ENCODE measurements at regions not wholly inside any gene's neighbourhood (a gene's known extent, or its start where the extent isn't known, plus 50 kb on each side); places are given as distances from the start of the nearest gene placed in this dataset.

GRCh38 chr15:26477044-26477443 is 295.8 kb downstream of the GABRB3 start:
- no peak for DNase-seq (ENCODE audit: low read depth)

GRCh38 chr15:26475554-26475953 is 297.3 kb downstream of the GABRB3 start:
- no peak for DNase-seq (ENCODE audit: low read depth)

DNA sequence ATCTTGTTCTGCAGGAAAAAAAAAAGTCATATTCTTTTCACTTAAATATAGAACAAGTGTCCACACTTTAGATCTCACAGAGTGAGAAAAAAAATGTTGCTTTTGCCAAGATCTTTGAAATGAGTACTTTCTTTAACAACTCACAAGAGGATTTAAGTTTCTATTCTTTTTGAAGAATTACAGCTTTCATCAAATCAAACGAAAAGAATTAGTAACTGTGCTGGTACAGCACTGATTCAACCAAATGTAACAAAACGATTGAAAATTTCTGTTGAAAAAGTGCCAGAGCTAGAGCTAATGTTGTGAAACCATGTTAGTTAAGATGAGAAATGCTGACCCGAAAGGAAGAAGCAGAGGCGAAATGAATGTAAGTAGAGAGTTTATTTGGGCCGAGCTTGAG is 300.2 kb downstream of the GABRB3 start:
- no peak for DNase-seq (ENCODE audit: low read depth)

GRCh38 chr15:26461847-26462608 is 310.8 kb downstream of the GABRB3 start:
- no peak for DNase-seq (ENCODE audit: low read depth)

DNA sequence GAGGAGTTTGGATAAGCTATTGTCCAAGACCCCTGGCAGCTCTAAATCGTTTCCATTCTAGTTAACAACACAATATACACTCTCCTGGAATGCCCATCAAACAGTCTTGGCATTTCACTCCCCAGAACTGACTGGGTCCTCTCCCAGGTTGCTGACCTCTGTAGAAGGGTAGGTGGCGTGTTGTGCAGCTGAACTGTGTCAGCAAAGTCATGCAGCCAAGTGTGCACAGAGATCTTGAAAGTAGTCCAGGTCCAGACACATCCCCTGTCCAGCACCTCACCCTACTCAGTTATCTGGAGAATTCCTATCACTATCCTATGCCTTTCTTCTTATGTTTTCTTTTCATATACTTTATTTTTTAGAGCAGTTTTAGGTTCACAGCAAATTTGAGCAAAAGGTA is 312.7 kb downstream of the GABRB3 start:
- no peak for DNase-seq (ENCODE audit: low read depth)

GRCh38 chr15:26455828-26456227 is 317.0 kb downstream of the GABRB3 start:
- no peak for DNase-seq (ENCODE audit: low read depth)

DNA sequence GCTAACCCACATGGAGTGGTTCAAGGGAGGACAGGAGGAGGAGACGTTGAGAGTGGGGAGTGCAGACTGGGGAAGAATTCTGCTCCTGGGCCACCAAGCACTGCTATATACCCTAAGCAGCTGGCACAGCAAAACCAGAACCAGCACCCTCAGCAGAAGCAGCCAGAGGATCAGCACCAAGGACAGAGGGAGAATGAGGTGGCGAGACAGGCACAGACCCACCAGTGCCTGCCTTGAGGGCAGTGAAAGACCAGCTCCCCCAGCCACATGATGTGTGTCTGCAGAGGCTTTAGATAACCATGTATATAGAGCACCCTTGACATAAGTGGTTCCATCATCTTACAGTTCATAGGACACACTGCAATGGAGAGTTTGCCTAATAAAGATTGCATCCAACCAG is 319.0 kb downstream of the GABRB3 start:
- no peak for DNase-seq (ENCODE audit: low read depth)

GRCh38 chr15:26451995-26452394 is 320.9 kb downstream of the GABRB3 start:
- no peak for DNase-seq (ENCODE audit: low read depth)

GRCh38 chr15:26449291-26449690 is 323.6 kb downstream of the GABRB3 start:
- no peak for DNase-seq (ENCODE audit: low read depth)

DNA sequence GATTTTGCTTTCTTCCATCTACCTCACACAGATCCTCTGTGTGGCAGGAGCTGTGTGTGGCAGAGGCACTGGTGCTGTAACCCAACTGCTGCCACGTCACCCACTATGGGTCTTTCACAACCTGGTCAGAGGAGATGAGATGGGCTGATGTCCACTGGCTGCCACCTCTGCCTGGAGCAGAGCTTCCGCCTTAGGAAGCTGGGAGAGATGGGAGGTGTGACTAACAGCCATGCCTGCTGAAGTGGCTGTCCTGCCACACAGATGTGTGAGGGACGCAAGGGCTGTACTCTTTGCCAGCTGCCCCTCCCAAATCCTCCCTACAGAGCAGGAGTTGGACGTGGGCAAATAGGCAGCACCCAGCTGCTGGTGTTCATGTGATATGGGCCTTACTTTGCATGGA is 329.5 kb downstream of the GABRB3 start:
- no peak for DNase-seq (ENCODE audit: low read depth)

GRCh38 chr15:26442680-26443079 is 330.2 kb downstream of the GABRB3 start:
- DNase-seq (ENCODE audit: low read depth), result no peak

GRCh38 chr15:26439681-26440080 is 333.2 kb downstream of the GABRB3 start:
- no peak for DNase-seq (ENCODE audit: low read depth)

DNA sequence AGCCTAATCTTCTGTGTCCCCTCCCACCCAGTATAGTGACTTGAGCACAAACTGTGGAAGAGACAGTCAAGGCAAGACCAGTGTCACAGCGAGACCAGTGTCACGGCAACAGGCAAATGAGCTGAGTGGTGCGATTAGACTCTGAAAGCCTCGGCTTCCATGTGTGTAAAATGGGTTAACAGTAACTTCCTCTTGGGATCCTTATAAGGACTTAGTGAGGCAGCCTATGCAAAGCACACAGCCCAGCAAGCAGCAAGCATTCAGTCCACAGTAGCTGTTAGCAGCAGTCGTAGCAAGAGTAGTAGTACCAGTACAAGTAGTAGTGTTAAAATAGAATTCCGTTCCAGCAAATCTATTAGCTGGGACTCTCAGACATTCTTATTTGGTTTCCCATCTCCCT is 334.1 kb downstream of the GABRB3 start:
- no peak for DNase-seq (ENCODE audit: low read depth)

DNA sequence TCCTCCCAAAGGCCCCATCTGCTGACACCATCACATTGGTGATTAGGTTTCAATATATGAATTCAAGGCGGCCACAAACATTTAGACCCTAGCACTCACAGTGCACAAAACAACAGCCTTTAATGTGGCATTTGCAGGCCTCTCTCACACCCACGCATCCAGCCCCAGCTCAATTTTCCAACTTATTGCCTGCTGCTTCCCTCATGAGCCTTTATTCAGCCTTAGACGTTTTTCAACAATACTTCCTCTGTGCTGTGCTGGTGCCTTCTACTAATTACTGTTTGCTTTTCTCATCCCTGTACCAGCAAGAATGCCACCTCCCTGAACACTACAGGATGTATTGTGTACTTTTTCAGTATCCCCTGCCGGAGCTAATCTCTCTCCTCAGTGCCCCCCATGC is 334.6 kb downstream of the GABRB3 start:
- DNase-seq (ENCODE audit: low read depth), result no peak

GRCh38 chr15:26433818-26434217 is 339.0 kb downstream of the GABRB3 start:
- DNase-seq (ENCODE audit: low read depth), result no peak

GRCh38 chr15:26433060-26433459 is 339.8 kb downstream of the GABRB3 start:
- no peak for DNase-seq (ENCODE audit: low read depth)

DNA sequence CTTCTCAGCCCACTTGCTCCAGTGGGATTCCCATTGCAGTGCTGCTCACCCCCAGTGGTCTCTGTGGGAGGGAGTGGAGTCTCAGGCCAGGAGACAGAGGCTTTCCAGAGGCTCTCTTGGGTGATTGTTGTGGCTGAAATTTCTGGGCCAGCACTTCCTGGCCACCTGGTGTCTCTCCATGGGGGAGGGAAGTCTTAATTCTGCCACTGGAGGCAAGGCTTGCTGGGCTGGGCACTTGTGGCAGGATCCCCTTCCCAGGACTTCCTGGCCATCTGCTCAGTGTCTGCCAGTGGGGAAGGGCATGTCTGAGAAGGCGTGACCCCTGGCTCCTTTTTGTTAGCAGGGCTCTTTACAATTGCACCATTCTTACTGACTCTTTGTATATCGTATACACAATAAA is 351.8 kb downstream of the GABRB3 start:
- no peak for DNase-seq (ENCODE audit: low read depth)

- no peak for DNase-seq (ENCODE audit: low read depth)
Observed at GRCh38 chr15:26395624-26396023, 377.2 kb downstream of the GABRB3 start.

- DNase-seq (ENCODE audit: low read depth), result no peak
Observed at GRCh38 chr15:26394801-26395200, 378.1 kb downstream of the GABRB3 start.

- no peak for DNase-seq (ENCODE audit: low read depth)
Observed at GRCh38 chr15:26392956-26393355, 379.9 kb downstream of the GABRB3 start.

GRCh38 chr15:26391567-26392194 is 381.2 kb downstream of the GABRB3 start:
- peak; percentile 0 for DNase-seq (ENCODE audit: low read depth)

DNA sequence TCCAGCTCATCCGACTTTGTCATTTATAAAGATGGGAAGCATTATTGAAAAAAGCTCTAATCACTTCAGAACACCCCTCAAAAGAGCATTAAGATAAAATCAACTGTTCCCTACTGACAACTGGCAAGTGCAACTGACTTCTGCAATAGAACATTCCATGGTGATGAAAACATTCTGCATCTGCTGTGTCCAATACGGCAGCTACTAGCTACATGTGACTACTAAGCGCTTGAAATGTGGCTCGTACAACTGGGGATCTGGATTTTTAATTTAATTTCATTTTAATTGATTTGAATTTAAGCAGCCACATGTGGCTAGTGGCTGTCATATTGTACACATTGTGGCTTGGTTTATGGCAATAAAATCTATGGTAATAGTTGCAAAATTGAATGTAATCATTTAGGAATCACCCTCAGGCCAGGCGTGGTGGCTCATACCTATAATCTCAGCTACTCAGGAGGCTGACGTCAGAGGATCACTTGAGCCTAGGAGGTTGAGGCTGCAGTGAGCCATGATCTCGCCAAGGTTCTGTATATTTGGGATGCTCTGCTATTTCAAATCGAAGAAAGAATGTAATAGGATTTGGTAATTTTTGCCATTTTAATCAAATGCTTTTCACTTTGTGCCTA is 390.3 kb downstream of the GABRB3 start:
- no peak for DNase-seq (ENCODE audit: low read depth)

DNA sequence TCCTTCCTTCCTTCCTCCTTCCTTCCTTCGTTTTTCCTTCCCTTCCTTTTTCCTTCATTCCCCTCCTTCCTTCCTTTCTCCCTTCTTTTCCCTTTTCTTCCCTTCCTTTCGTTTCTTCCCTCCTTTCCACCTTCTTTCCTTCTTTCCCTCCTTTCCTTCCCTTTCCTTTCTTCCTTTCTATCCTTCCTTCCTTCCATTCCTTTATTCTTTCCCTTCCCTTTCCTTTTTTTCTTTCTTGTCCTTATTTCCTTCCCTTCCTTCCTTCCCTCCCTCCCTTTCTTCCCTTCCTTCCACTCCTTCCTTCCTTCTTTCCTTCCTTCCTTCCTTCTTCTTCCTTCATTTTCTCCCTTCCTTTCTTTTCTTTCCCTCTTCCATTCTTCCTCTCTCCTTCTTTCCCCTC is 394.6 kb downstream of the GABRB3 start:
- DNase-seq (ENCODE audit: low read depth), result no peak

All from myocyte (in vitro differentiated cells).